ENCODE measurements at regions not wholly inside any gene's neighbourhood (a gene's known extent, or its start where the extent isn't known, plus 50 kb on each side); places are given as distances from the start of the nearest gene placed in this dataset.

- TF ChIP-seq POLR2A (IDR thresholded peaks at IDR 0.05) (no peak), CTCF (IDR thresholded peaks at IDR 0.05) (no peak)
These were observed 398.8 kb downstream of the KIF2B start for GRCh38 chr17:54221499-54221898.

Measured in right lobe of liver (tissue), 4 donors.